ENCODE measurements at regions not wholly inside any gene's neighbourhood (a gene's known extent, or its start where the extent isn't known, plus 50 kb on each side); places are given as distances from the start of the nearest gene placed in this dataset.

GRCh38 chr1:29438991-29439390 is 202.7 kb downstream of the PTPRU start:
- Histone ChIP-seq H3K9ac (ENCODE audit: insufficient read depth, low read depth, low read length) (no peak overlapping the region), H3K4me2 (ENCODE audit: low read depth, low read length) (no peak overlapping the region), H2AFZ (ENCODE audit: low read length) (no peak overlapping the region), H3K27me3 (ENCODE audit: control insufficient read depth in 1 of 2, insufficient read depth in 2 of 2, low read length in 2 of 2) (peaks cover 0 to 4% of the 10 kb centered on the region in 2 experiments; a peak in 2 of 5 replicates), H3K36me3 (replicated peaks in 1 of 2; ENCODE audit: control insufficient read depth in 1 of 2, insufficient read depth in 2 of 2, low read length in 2 of 2) (no peaks in the 10 kb centered on the region), H3K4me3 (replicated peaks in 1 of 3; ENCODE audit: insufficient read depth in 1 of 3, low read depth in 2 of 3, low read length in 3 of 3) (no peak overlapping the region), H3K9me3 (ENCODE audit: low read length) (no peaks in the 10 kb centered on the region), H3K4me1 (ENCODE audit: insufficient read depth, low read length) (no peaks in the 10 kb centered on the region), H3K27ac (ENCODE audit: extremely low read length, insufficient read depth, low read length) (no peak overlapping the region), H4K20me1 (ENCODE audit: insufficient read depth, low read length) (no peaks in the 10 kb centered on the region), H3K79me2 (ENCODE audit: insufficient read depth, low read length) (no peaks in the 10 kb centered on the region)
- in situ Hi-C loops (cut with HindIII; ENCODE audit: extremely low pct_ligation_motif_present, low pct_unique_long_range_greater_than_20kb), result no loop called here
- ATAC-seq (no peak), DNase-seq (ENCODE audit: low spot score) (no peak), FAIRE-seq (no peak)
- ChIA-PET POLR2A (no interaction called here), CTCF (ENCODE audit: low intra/inter-chr PET ratio, low total read pairs) (no interaction called here)
- BruUV-seq (replicated peaks), result no TSS peak
- 54% methylated on average over 8 of the region's 10 CpGs for WGBS (ENCODE audit: low lambda C conversion rate)
- TF ChIP-seq ZSCAN9 (CRISPR knock-in tag; IDR thresholded peaks at IDR 0.05; ENCODE audit: borderline replicate concordance) (no peak), ZNF251 (CRISPR knock-in tag; IDR thresholded peaks at IDR 0.05) (no peak), THYN1 (CRISPR knock-in tag; IDR thresholded peaks at IDR 0.05; ENCODE audit: borderline replicate concordance, low read depth) (no peak), NFYC (CRISPR knock-in tag; IDR thresholded peaks at IDR 0.05) (no peak), ZNF510 (CRISPR knock-in tag; IDR thresholded peaks at IDR 0.05; ENCODE audit: low read depth) (no peak), ZNF788 (CRISPR knock-in tag; IDR thresholded peaks at IDR 0.05; ENCODE audit: borderline replicate concordance) (no peak), GZF1 (CRISPR knock-in tag; IDR thresholded peaks at IDR 0.05) (no peak), ZNF263 (CRISPR knock-in tag; IDR thresholded peaks at IDR 0.05) (no peak), UBTF (CRISPR knock-in tag; IDR thresholded peaks at IDR 0.05) (no peak), ZNF260 (CRISPR knock-in tag; IDR thresholded peaks at IDR 0.05; ENCODE audit: borderline replicate concordance, low read depth) (no peak), ZFP37 (CRISPR knock-in tag; IDR thresholded peaks at IDR 0.05; ENCODE audit: borderline replicate concordance) (no peak), MXD3 (CRISPR knock-in tag; IDR thresholded peaks at IDR 0.05) (no peak), ZNF414 (CRISPR knock-in tag; IDR thresholded peaks at IDR 0.05) (no peak)
- TF ChIP-seq, protein P1, sequence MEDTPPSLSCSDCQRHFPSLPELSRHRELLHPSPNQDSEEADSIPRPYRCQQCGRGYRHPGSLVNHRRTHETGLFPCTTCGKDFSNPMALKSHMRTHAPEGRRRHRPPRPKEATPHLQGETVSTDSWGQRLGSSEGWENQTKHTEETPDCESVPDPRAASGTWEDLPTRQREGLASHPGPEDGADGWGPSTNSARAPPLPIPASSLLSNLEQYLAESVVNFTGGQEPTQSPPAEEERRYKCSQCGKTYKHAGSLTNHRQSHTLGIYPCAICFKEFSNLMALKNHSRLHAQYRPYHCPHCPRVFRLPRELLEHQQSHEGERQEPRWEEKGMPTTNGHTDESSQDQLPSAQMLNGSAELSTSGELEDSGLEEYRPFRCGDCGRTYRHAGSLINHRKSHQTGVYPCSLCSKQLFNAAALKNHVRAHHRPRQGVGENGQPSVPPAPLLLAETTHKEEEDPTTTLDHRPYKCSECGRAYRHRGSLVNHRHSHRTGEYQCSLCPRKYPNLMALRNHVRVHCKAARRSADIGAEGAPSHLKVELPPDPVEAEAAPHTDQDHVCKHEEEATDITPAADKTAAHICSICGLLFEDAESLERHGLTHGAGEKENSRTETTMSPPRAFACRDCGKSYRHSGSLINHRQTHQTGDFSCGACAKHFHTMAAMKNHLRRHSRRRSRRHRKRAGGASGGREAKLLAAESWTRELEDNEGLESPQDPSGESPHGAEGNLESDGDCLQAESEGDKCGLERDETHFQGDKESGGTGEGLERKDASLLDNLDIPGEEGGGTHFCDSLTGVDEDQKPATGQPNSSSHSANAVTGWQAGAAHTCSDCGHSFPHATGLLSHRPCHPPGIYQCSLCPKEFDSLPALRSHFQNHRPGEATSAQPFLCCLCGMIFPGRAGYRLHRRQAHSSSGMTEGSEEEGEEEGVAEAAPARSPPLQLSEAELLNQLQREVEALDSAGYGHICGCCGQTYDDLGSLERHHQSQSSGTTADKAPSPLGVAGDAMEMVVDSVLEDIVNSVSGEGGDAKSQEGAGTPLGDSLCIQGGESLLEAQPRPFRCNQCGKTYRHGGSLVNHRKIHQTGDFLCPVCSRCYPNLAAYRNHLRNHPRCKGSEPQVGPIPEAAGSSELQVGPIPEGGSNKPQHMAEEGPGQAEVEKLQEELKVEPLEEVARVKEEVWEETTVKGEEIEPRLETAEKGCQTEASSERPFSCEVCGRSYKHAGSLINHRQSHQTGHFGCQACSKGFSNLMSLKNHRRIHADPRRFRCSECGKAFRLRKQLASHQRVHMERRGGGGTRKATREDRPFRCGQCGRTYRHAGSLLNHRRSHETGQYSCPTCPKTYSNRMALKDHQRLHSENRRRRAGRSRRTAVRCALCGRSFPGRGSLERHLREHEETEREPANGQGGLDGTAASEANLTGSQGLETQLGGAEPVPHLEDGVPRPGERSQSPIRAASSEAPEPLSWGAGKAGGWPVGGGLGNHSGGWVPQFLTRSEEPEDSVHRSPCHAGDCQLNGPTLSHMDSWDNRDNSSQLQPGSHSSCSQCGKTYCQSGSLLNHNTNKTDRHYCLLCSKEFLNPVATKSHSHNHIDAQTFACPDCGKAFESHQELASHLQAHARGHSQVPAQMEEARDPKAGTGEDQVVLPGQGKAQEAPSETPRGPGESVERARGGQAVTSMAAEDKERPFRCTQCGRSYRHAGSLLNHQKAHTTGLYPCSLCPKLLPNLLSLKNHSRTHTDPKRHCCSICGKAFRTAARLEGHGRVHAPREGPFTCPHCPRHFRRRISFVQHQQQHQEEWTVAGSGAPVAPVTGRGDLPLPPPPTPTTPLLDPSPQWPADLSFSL (CRISPR knock-in tag; IDR thresholded peaks at IDR 0.05), result no peak
- intact Hi-C loops (cut with micrococcal nuclease; ENCODE audit: unreplicated experiment), result no loop called here
